Fibroblast of villous mesenchyme (primary cell): ENCODE measurements at regions not wholly inside any gene's neighbourhood (a gene's known extent, or its start where the extent isn't known, plus 50 kb on each side); places are given as distances from the start of the nearest gene placed in this dataset.
A peak's percentile ranks its signal among the peaks of the same experiment; 100 is the strongest.

Source experiments
- DNase-seq: peaks from one replicate; pipeline ENCODE4 v3.0.0-alpha.2; 2010; ENCODE audit warnings: low read depth
- H3K4me3 ChIP-seq: 2 replicates; pipeline ENCODE4 v1.5.1; 2011; ENCODE audit warnings: low read depth, mild to moderate bottlenecking, low read length
- CTCF ChIP-seq: IDR thresholded peaks from 2 replicates; pipeline ENCODE4 v1.5.1; 2012; ENCODE audit warnings: low read depth, mild to moderate bottlenecking, low read length; ENCODE audit not compliant: insufficient read depth

GRCh38 chr6:110538416-110539160, 62.2 kb upstream of the SLC22A16 start:
- no peak for TF ChIP-seq CTCF
- no peak overlapping the region for H3K4me3 ChIP-seq
- DNase-seq: no peak

- no peak for TF ChIP-seq CTCF
- peak; percentile 91 for DNase-seq
- H3K4me3 ChIP-seq: no peak overlapping the region
Measured at GRCh38 chr6:110537208-110538123, 61.1 kb upstream of the SLC22A16 start.

GRCh38 chr6:110534731-110535492, 58.5 kb upstream of the SLC22A16 start:
- peak; percentile 70 for DNase-seq
- H3K4me3 ChIP-seq: no peak overlapping the region

GRCh38 chr6:110532431-110532830, 56.0 kb upstream of the SLC22A16 start:
- peak; percentile 16 for DNase-seq
- no peak for TF ChIP-seq CTCF
- H3K4me3 ChIP-seq: no peak overlapping the region

More at GRCh38 chr6:110534731-110535492, 58.5 kb upstream of the SLC22A16 start:
- TF ChIP-seq CTCF: no peak

GRCh38 chr6:110530671-110531070, 54.3 kb upstream of the SLC22A16 start:
- DNase-seq: peak; percentile 19
- TF ChIP-seq CTCF: no peak
- H3K4me3 ChIP-seq: no peak overlapping the region

GRCh38 chr6:110529907-110530306, 53.5 kb upstream of the SLC22A16 start:
- no peak for TF ChIP-seq CTCF
- DNase-seq: peak; percentile 50
- H3K4me3 ChIP-seq: no peak overlapping the region
